C4-2B (cell line): ENCODE measurements at regions not wholly inside any gene's neighbourhood (a gene's known extent, or its start where the extent isn't known, plus 50 kb on each side); places are given as distances from the start of the nearest gene placed in this dataset.

ENCODE experiments used
- ZFX ChIP-seq: fragments of 450-650 bp; IDR thresholded peaks from 2 replicates; pipeline ENCODE4 v1.6.1; 2017
- TF ChIP-seq, protein P1 (sequence below): fragments of 450-650 bp; conservative IDR thresholded peaks from 2 replicates; pipeline ENCODE4 v1.5.1; 2017; ENCODE audit warnings: mild to moderate bottlenecking

DNA sequence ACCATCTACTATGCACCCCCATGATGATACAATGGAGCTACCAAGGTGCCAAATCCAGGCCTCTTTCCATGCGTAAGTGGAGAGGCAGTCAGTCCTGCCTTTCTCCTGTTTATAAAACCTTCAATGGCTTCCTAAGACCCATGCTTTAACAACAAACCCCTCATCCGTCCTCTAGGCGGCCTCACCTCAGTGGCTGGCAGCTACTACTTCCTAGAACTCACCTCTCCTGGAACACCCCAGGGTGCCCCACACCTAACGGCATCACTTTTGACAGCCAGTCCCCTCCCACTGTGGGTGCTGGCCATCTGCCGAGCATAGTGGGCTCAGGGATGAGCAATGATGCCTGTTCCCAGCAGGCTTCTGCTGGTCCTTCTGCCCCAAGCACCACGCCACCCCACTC, 80.0 kb upstream of the TAB2 start:
- TF ChIP-seq, protein P1, sequence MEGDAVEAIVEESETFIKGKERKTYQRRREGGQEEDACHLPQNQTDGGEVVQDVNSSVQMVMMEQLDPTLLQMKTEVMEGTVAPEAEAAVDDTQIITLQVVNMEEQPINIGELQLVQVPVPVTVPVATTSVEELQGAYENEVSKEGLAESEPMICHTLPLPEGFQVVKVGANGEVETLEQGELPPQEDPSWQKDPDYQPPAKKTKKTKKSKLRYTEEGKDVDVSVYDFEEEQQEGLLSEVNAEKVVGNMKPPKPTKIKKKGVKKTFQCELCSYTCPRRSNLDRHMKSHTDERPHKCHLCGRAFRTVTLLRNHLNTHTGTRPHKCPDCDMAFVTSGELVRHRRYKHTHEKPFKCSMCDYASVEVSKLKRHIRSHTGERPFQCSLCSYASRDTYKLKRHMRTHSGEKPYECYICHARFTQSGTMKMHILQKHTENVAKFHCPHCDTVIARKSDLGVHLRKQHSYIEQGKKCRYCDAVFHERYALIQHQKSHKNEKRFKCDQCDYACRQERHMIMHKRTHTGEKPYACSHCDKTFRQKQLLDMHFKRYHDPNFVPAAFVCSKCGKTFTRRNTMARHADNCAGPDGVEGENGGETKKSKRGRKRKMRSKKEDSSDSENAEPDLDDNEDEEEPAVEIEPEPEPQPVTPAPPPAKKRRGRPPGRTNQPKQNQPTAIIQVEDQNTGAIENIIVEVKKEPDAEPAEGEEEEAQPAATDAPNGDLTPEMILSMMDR = no peak
- no peak for TF ChIP-seq ZFX
